Omental fat pad (tissue), 3 donors: ENCODE measurements at regions not wholly inside any gene's neighbourhood (a gene's known extent, or its start where the extent isn't known, plus 50 kb on each side); places are given as distances from the start of the nearest gene placed in this dataset.
A peak's percentile ranks its signal among the peaks of the same experiment; 100 is the strongest.

Experiments used
- ATAC-seq: fragments of 150-250 bp; one replicate; pipeline ENCODE4 v1.9.1; 2016; ENCODE audit warnings: mild to moderate bottlenecking, moderate library complexity; ENCODE audit not compliant: low FRiP score
- DNase-seq: peaks from one replicate; pipeline ENCODE4 v3.0.0-alpha.2; 2019; ENCODE audit warnings: low spot score
- TF ChIP-seq, protein P1 (sequence below), 3 donors: fragments of 450-650 bp; IDR thresholded peaks; one replicate each; pipeline ENCODE4 v1.5.1; 2016 to 2017; ENCODE audit warnings: antibody characterized with exemption in 3 of 3, mild to moderate bottlenecking in 3 of 3, moderate library complexity in 2 of 3

GRCh38 chr2:7812231-7812995, 869.4 kb upstream of the ID2 start:
- DNase-seq (no peak), ATAC-seq (peak; percentile 41)
- TF ChIP-seq, protein P1, sequence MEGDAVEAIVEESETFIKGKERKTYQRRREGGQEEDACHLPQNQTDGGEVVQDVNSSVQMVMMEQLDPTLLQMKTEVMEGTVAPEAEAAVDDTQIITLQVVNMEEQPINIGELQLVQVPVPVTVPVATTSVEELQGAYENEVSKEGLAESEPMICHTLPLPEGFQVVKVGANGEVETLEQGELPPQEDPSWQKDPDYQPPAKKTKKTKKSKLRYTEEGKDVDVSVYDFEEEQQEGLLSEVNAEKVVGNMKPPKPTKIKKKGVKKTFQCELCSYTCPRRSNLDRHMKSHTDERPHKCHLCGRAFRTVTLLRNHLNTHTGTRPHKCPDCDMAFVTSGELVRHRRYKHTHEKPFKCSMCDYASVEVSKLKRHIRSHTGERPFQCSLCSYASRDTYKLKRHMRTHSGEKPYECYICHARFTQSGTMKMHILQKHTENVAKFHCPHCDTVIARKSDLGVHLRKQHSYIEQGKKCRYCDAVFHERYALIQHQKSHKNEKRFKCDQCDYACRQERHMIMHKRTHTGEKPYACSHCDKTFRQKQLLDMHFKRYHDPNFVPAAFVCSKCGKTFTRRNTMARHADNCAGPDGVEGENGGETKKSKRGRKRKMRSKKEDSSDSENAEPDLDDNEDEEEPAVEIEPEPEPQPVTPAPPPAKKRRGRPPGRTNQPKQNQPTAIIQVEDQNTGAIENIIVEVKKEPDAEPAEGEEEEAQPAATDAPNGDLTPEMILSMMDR (IDR thresholded peaks at IDR 0.05), result no peak

DNA sequence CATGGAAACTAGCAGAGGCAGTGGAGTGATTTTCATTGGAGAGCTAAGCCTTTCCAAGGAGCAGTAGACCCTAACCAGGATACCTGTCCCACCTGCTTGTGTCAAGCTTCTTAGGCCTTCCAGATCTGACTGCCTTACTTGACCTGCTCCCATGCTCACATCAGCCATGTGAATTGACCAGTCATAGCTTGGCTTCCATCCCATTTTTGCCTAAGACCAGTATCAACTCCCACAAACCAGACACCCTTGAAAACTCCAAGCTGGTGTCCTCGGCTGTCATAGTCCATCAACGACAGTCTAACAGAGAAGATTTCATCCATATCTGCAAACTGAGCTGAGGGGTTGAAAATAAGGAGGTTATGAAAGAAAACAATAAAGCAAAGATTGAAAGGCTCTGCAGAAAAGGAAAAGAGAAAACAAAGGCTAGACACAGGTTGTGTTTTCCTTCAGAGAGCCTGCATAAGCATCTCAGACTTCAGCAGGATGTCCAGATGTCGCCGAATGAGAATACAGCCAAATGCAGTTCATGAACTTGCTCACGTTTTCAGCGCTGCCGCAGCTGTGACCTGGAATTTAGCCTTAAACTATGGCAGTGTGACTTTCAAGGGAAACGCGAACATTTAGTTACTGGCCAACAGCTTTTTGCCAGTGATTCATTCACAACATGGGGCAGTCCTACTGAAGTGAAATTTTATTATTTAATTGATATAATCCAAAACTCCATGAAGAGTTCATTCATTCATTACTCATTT, 868.1 kb upstream of the ID2 start:
- DNase-seq (no peak), ATAC-seq (no peak)
- TF ChIP-seq, protein P1 (IDR thresholded peaks at IDR 0.05), result no peak

DNA sequence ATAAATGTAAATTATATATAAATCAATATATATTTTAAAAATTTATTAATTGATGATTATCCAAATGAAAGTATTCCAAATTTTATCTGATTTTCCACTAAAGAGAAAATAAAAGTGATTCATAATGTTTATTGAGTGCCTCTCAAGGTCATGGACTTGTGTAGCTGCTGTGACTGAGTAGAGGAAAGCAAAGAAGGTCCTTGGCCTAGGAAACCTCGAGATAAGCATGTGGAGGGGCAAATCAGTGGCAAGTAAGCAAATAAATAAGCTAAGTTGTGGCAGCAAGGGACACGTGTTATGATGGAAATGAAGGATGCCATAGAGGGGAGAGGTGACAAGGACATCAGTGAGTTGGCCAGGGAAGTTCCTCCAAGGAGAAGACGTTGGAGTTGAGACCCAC, 866.1 kb upstream of the ID2 start:
- DNase-seq (no peak), ATAC-seq (no peak)
- TF ChIP-seq, protein P1 (IDR thresholded peaks at IDR 0.05), result no peak

DNA sequence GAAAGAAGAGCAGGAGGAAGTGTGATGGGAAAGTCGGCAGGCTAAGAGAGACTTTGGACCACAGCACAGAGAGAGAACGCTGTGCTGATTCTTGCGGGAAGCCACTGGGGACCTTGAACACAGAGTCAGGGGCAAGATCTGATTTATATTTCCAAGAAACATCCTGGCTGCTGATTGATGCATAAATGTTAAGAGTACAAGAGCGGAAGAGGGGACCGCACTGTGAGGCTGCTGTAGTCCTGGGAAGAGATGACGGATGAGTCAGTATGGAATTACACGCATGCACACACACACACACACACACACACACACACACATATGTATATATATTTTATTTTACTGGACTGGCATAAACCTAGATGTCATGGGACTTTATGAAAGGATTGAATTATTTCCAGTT, 865.6 kb upstream of the ID2 start:
- ATAC-seq, result no peak
- TF ChIP-seq, protein P1 (IDR thresholded peaks at IDR 0.05), result no peak
- no peak for DNase-seq

- TF ChIP-seq, protein P1 (IDR thresholded peaks at IDR 0.05), result no peak
- DNase-seq (no peak), ATAC-seq (no peak)
These were observed 864.9 kb upstream of the ID2 start for GRCh38 chr2:7816944-7817343.

DNA sequence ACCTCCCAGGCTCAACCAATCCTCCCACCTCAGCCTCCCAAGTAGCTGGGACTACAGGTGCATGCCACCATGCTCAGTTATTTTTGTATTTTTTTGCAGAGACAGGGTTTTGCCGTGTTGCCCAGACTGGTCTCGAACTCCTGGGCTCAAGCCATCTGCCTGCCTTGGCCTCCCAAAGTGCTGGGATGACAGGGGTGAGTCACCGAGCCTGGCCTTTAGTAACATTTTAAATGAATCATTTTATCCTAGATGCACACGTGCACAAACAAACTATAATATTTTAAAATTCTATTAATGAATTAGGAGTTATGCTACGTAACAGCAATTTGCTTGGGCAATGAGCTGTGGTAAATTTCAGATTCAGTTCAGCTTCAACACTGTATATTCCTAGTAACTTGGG, 862.5 kb upstream of the ID2 start:
- no peak for DNase-seq
- TF ChIP-seq, protein P1 (IDR thresholded peaks at IDR 0.05), result no peak
- no peak for ATAC-seq

DNA sequence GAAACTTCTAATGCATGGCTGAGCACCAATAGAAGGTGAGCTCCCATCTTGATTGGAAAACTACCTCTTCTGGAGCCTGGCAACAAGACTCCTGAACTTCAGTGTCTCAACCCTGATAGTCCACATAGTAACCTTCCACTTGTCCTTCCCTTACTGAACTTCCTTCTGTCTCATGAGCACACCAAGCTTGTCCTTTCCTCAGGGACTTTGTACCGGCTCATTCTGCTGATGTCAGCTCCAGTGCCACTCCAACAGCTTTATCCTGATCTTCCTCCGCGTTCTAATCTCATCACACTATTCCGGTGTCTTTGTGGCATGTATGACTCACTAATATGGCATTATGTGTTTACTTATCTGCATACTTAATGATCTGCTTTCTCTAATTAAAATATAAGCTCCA, 862.0 kb upstream of the ID2 start:
- ATAC-seq (no peak), DNase-seq (no peak)
- TF ChIP-seq, protein P1 (IDR thresholded peaks at IDR 0.05), result no peak
